Activated CD8-positive, alpha-beta memory T cell treated with anti-CD3 and anti-CD28 coated beads for 4 hours (primary cell): ENCODE measurements at regions not wholly inside any gene's neighbourhood (a gene's known extent, or its start where the extent isn't known, plus 50 kb on each side); places are given as distances from the start of the nearest gene placed in this dataset.
"Not testable (repeated sequence)": the region's sequence is repeated elsewhere in the genome, so short reads cannot be mapped to it uniquely, and the experiment has no call there.

ENCODE experiments used
- DNase-seq, 2 donors: peaks; one replicate each; pipeline ENCODE4 v3.0.0-alpha.2; 2020; ENCODE audit warnings: low read depth in 2 of 2

DNA sequence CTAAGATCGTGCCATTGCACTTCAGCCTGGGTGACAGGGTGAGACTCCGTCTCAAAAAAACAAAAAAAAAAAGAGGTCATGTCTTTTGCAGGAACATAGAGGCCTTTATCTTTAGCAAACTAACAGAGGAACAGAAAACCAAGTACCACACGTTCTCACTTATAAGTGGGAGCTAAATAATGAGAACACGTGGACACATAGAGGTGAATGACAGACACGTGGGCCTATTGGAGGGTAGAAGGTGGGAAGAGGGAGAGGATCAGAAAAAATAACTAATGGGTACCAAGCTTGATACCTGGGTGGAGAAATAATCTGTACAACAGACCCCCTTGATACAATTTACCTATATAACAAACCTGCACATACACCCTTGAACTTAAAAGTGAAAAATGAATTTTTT lies 401.4 kb upstream of the NAALADL2 start:
- no peak for DNase-seq

DNA sequence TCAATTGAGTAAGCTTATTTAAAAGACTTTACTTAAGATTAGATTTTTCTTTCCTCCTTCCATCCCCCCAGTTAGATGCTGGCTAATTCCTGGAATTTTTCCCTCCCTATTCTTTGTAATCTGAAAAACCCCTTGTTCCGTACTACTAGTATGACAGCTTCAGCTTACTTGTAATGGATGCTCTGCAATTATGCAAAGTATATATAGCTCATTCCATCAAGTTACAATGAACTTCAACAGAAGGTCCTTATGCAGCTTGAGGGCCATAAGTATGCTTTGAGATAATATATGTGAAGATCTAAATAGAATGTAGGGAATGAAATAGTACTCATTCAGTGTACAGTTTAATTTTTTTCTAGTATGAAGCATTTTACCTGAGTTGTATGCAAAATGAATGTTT lies 398.3 kb upstream of the NAALADL2 start:
- DNase-seq: no peak

DNA sequence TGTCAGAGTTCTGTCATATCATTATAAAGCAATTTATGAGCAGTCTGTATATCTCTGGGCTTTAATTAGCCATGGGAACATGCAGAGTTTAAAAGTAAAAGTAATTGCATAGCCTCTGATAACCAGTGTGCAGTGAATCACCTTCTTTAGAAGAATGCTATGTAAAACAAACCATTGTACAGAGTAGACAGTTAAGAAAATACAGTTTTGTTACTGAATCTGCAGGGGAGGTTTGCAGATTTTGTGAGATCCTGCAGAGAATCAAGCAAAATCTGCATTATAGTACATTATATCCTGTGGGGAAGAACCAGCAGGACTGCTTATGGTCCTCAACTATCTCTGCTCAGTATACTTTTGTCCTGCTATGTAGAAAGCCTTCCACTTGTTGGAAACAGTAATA lies 396.2 kb upstream of the NAALADL2 start:
- DNase-seq: no peak

DNA sequence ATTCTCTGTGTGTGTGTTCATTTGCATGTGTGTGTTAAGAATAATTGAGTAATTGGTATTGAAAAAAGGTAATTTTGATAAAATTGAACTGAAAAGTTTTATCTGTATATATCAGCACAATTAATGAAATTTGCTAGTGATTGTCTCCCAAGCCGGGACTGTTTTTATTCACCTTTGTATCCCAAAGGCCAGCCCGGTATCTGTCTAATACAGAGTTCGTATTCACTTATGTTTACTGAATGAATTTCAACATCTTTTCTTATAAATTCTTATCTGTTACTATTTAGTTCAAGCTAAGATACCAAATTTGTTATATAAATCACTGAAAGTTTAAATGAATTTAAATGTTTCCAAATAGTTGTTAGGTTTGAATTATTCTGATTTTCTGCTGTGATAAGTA lies 394.0 kb upstream of the NAALADL2 start:
- DNase-seq: no peak

DNA sequence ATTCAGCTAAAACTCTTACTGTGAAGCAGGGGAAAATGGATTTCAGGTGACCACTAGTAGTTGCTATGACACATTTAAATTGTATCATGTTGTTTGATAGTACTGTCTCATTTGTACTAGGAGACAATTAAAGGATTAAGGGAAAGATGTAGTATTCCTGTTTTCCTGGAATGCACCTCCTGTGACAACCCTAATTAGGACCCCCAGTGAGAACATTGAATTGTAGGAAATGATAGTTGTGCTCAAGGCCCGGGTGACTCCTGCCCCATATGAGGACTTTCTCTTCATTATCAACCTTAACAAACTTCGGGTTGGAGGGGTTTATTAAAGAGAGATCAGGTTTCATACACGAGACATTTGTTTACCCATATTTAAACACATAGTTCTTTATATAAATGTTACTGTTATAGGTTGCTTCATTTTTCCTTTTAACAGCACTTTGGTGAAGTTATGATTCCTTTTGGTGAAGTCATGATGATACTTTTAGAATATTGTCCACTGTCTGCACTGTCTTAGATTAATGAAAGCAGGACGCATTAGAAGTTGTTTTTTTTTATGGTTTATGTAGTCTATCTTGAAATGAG lies 392.6 kb upstream of the NAALADL2 start:
- no peak for DNase-seq

DNA sequence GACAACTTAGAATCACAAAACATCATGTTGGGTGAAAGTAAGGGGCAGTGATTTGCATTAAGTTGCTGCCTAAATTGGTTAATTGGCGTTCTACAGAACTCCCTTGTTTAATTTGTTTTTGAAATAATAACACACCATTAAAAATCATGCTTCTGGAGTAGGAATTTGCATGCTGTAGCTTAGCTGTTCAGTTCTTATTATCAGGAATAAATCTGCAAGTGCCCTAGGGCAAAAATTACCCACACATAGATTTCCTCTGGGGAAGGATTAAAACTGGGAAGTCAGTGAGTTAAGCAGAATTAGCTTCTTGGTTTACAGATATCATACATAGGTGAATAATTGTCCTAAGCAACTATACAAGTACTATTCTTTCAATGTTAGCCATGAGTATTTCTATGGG lies 381.6 kb upstream of the NAALADL2 start:
- no peak for DNase-seq

DNA sequence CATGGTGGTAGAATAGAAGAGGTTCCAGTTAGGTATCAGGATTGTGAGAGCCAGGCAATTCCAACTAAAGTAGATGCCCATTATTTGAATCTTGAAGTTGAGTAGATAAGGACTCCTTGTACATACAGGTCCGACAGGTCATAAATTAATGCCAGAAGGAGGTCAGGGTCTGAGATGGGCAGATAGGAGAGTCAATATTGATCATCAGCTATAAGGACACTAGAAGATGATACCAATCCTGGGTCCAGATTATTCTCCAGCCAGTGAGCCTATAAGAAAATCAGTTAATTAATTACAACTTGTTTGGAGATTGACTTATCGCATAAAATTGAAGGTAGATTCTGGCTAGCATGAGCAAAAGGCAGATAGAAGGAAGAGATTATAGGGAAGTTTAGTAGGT lies 378.4 kb upstream of the NAALADL2 start:
- no peak for DNase-seq

DNA sequence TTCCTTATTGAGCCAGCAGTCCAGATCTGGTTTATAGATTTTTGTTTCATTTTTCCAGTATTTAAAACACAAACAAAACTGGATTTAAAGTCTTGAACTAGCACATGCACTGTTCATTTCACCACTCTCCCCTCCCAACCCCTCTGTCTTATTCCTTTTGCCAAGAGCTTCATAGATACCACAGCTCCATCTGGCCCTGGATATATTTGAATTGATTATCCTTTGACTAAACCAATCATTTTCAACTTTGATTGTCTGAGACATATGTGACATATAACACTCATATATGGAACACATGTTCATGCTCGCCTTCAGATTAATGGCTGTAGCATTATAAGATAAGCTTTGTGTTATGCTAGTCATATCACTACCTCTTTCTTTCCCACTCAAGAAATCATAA lies 376.6 kb upstream of the NAALADL2 start:
- no peak for DNase-seq

DNA sequence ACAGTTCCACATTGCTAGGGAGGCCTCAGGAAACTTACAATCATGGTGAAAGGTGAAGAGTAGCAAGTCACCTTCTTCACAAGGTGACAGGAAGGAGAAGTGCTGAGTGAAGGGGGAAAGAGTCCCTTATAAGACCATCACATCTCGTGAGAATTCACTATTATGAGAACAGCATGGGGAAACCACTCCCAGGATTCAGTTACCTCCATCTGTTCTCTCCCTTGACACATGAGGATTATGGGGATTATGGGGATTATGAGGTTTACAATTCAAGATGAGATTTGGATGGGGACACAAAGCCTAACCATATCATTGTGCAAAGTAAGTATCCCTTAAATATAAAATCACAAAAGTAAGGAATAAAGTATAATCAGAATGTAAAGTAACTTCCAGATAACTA lies 375.9 kb upstream of the NAALADL2 start:
- DNase-seq: no peak

DNA sequence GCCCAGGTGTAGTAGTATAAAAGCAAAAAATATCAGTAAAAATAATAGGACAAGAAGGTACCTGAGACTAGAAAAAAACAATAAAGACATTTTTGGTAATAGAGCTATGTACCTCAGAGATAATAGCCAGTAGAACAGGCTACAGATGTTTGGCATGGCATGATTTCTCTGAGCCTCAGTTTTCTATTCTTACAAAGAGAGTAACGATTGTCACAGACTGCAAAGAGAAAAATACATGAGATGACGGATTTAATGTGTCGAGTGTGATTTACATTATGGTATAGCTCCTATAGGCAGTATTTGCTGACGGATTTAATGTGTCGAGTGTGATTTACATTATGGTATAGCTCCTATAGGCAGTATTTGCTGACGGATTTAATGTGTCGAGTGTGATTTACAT lies 375.3 kb upstream of the NAALADL2 start:
- not testable (repeated sequence) for DNase-seq

DNA sequence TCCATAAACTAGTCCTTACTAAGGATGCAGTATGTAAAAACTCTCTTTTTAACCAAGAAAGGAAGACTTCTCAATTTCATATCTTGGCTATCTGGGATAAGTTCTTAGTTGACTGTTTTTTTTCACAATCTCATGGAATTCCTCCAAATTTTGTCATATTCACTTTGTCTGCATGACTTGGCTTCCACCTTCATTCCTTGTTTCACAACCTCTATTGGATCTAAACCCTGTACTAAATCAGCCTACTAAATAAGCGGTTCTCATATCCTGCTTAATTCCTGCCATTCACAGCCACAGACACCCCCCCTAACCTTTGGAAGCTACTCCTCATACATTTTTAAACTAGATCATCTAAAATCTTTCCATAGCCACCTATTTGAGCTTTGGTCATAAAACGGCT lies 370.6 kb upstream of the NAALADL2 start:
- DNase-seq: no peak

DNA sequence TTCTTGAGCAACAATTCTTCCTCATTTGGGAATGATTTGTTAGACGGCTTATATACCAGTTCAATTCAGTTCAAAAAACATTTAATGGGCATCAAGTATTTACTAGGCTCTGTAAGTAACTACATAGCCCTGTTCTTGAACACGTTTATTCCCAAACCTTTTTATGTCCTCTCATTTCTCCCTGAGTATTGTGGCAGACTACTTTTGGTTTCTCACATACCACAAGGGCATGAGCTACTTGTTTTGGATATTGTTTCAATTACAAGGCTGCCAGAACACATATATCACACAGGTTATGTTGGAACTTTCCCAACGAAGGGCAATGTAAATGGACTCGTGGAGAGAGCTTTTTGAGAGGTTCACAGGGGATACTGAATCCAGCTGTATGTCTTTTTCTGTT lies 363.8 kb upstream of the NAALADL2 start:
- DNase-seq: no peak

DNA sequence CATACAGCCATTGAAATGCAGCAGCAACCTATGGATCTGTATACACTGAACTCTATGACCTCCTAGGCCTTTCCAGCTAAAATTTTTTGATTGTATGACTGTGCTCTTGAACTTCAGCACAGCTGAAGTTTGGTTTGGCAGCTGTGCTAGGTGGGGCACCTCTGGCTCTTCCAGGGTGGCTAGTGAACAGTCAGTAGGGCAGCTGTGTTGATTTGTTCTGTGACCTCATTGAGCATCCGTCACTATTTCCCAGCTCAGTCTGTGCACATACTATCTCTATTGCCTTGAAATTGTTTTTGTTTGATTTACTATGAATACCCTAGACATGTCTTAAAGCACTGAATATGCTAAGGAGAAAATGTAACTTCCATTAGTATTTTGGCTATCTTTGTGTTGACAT lies 363.2 kb upstream of the NAALADL2 start:
- no peak for DNase-seq

DNA sequence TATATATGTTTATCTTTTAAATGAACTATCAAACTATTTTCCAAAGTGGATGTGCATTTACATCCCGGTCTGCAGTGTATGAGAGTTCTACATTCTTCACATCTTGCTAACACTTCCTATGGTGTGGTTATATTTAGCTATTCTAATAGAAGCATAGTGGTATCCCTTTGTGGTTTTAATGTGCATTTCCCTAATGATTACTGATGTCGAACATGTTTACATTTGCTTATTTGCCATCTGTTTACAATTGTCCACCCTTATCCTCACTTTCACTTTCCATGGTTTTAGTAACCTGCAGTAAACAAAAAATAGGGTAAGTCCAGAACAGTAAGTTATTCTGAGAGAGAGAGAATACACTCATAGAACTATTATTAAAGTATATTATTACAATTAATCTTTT lies 360.5 kb upstream of the NAALADL2 start:
- DNase-seq: no peak

DNA sequence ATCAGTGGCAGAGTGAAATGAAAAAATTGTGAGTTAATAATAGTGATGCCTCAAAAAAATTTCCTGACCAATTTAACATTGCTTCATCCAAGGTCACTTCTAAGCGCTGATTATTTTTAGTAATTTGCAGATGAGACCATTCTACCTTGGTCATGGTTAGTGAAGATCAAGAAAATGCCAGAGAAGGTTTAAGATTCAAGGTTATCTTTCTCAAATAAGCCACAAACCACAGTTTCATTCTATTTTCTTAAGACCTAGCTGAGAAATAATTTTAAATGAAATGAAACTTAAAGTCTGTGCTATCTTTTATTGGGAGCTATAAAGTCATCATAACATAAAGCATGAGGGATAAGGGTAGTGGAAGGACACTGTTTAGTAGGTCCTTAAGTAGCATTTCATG lies 353.9 kb upstream of the NAALADL2 start:
- no peak for DNase-seq

DNA sequence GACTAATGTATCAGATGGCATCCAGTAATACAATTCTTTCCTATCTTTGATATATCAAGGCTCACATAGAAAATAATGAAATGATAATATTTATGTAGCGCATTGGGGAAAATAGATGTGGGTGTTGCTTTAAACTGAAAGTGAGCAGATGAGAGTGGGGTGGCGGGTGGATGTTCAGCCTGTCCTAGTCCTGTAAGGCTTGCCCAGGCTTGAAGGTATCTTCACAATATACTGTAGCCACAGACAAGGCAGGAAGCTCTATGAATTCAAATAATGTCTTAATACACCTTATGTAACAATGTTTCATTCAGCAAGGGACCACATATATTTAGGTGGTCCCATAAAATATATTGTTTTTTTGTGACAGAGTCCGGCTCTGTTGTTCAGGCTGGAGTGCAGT lies 334.9 kb upstream of the NAALADL2 start:
- no peak for DNase-seq

DNA sequence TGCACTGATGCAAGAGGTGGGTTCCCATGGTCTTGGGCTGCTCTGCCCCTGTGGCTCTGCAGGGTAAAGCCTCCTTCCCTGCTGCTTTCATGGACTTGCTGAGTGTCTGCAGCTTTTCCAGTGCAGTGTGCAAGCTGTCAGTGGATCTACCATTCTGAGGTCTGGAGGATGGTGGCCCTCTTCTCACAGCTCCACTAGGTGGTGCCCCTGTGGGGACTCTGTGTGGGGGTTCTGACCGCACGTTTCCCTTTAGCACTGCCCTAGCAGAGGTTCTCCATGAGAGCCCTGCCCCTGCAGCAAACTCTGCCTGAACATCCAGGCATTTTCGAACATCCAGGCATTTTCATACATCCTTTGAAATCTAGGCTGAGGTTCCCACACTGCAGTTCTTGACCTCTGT lies 329.8 kb upstream of the NAALADL2 start:
- no peak for DNase-seq

DNA sequence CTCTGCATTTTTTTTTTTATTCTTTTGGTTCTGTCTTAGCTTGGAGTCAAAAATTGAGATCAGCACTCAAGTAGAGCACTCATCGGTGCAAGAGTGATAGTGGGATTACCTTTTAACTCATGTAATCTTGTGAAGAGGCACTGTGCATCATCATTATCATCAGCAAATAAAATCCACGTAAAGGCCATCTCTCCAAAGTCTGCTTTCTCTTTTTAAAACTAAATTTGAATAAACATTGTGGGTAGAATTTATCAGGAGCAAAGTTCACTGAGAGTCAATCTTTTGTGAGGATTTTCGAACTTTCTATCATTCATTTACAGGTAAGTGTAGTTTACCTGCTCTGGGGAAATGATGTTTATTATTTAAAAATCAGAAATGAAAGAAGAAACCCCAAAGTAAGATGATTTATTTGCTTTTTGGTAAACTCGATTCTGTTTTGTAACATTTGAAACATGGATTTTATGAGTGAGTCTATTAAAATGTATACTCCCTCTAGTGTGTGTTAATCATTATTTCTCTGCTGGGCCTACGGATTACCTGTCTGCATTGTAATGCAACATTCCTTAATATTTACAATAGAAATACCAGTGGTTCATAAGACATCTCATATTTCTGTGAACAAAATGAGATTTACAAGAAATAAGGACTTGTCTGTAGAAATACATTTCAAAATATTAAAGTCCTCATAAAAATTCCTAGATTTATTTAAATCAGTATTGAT lies 327.7 kb upstream of the NAALADL2 start:
- no peak for DNase-seq

DNA sequence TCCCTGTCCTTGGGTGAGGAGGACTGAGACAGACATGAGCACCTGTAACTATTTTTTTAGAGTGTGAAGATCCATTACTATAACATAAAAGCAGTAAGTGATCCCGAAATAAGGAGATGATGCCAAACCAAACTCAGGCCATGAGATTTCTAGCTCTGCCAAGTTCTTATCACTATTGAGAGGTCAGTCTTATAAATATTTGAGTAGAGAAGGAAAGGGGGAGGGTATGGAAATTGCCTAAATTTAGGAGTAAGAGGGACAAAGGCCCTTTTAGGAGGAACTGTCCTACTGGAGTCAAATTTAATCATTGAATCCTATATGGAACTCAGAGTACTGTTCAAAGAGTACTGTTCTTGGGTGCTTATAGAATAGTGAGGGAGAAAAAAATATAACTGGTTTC lies 326.9 kb upstream of the NAALADL2 start:
- DNase-seq: no peak

DNA sequence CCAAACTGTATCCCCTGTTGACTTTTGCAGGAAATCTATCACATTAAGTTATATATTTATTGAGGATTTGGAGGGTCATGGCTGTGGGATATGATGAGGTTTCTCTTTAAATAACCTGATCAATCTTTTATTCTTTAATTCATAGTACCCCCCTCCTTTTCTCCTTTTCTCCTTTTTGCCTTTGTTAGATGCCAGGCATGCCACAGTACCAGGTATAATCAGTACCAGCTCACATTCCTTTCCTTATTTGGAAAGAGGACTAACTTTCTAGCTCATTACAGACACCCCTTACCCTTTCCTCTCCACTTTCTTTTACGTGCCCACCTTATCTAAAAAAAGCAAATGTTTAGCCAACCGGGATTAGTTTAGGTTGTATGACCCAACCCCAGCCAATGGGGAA lies 326.4 kb upstream of the NAALADL2 start:
- DNase-seq: no peak

DNA sequence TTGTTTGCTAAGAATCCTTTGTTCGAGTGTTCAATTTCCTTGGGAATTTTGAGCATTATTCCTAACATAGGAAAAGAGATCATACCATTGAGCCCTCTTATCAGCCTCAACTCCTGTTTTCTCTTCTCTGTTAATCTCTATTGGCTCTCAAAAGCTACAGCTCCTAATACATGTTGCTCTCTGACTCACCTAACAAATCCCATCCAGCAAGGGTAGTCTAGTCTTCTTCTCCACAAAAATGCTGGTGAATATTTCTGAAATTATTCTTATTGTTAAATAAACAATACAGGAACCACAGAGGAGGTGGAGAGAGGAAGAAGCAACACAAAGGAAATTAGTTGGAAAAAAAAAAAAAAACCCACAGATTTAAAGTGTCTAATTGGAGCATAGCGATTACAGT lies 325.8 kb upstream of the NAALADL2 start:
- no peak for DNase-seq

DNA sequence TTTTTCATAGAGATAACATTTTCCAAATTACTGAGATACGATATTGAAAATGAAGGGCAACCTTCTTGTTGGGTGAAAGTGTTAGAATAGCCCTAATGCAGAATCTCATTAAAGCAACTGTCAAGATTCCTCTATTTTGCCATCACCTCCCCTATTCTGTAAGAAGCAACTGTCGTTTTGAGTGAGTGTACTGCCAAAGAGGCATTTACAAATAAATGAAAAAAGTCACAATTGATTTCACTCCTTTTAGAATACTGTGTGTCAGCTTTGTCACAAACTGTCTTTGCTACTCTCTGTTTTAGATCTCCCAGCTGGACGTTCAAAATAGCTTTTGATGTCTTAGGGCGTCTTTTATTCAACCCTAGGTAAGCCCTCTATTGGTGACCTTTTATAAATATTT lies 322.8 kb upstream of the NAALADL2 start:
- no peak for DNase-seq

DNA sequence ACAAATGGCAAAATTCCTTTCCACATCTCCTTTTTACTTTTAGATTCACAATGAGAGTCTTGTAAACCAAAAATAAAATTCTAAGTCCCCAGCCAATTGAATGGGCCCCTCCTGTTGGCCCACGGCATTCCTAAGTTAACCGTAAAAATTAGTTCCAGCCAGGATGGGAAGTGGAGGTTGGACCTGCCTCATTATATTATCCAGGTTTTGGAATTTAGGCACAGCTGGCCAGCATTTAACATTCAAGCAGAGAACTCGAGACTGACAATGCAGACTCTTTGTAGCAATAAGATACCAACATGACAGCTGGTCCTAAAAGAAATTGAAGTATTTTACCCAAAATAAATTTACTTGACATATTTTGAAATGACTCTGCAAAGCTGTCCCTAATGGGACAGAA lies 321.0 kb upstream of the NAALADL2 start:
- DNase-seq: no peak
